GM03348 (cell line): ENCODE measurements at regions not wholly inside any gene's neighbourhood (a gene's known extent, or its start where the extent isn't known, plus 50 kb on each side); places are given as distances from the start of the nearest gene placed in this dataset.

Experiments
- DNase-seq: peaks from one replicate; pipeline ENCODE4 v3.0.0; 2012; ENCODE audit warnings: low spot score

GRCh38 chr1:90134175-90134955 is 139.5 kb downstream of the ZNF326 start:
- no peak for DNase-seq

GRCh38 chr1:90133133-90133532 is 138.2 kb downstream of the ZNF326 start:
- DNase-seq = no peak

DNA sequence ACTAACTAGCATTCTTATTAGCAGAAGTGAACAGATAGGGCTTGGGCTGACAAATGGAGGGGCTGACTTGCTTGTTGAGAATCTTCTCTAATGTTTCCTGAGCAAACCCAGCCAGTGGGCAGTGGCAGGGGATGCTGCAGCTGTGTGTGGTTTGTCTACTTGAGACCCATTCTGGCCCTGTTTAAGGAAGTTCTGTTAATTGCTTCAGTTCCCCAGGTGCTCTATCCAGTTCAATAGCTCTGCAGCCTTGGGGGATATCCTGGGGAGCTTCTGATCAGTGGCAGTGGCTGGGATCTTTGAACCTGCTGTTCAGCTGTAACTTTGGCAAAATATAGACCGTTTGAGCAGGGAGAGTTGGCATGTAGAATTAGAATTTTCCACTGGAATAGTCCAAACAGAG is 137.4 kb downstream of the ZNF326 start:
- DNase-seq = no peak

DNA sequence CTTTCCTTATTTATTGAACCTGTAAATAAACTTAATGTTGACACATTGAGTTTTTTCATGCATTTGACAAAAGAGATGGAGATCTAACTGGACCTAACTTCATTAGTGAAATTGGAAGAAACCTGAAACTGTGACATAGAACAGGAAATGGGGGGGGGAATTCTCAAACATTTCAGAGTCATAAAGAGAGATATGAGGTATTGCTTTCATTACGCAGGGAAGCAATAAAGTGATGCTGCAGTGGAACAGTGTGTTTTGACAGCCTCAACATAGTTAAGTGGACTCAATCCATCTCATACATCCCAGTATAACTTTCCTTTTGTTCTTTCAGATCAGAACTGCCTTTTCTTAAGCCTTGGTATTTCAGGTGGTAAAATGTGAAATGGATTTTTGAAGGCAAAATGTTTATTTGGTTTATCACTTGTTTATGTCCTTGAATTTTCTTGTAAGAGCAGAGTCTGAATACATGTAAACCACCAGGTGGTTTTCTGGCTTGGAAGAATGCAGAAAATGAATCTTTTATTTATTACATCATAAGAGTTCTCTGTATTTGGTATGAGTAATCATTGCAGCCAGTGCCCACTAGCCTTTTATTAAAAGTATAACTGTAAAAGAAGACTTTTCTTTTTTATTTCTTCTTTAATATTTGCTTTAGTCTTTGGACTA is 132.5 kb downstream of the ZNF326 start:
- no peak for DNase-seq

- no peak for DNase-seq
Measured at GRCh38 chr1:90126834-90127233, 131.9 kb downstream of the ZNF326 start.

DNA sequence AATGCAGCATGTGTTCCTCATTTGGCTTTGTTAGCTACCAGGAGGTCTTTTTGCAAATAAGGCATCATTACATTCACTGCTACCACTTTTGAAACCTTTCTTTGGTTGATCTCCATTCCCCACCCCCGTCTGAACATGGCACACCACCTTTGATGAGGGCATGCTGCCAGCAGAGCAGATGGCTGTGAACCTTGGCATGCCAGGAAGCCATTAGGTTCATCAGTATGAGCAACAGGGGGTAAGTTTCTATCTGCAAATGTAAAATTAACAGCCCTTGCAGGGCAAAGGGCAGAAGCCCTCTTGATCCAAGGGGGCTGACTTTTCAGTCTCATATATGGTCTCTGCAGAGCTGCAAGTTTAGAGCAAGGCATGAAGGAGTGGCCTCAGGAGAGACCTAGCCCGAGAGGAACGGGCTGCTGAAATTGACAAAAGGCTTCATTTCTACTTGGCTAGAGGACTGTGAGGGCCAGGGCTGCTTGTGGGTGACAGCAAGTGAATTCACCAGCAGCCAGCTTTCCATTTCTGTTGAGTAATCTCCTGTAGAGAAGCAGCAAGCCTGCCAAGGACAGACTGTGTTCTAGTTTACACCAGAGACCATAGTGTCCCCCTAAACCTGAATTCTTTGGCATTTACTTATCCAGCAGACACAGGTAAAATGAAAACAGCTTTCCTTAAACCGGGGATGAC is 127.9 kb downstream of the ZNF326 start:
- no peak for DNase-seq

- peak; percentile 51 for DNase-seq
Measured at GRCh38 chr1:90114521-90115141, 119.7 kb downstream of the ZNF326 start.

DNA sequence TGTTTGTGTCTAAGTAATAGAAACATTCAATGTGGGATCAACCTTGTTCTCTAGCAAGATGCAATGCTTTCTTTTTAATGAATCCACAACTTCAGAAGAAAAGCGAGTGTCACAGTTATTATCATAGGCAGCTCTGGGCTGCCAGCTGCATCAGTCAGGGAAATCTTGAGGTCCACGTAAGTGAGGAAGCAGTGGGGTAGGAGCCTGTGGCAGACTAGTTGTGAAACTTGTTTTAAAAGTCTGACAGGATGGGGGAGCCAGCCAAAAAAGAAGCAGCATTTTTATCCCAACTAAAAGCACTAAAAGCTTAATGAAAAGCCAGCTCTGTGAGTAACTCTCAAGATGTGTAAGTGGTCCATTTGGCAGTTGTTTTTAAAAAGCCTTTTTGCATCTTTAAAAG is 113.1 kb downstream of the ZNF326 start:
- no peak for DNase-seq

- no peak for DNase-seq
Measured at GRCh38 chr1:90106311-90106710, 111.4 kb downstream of the ZNF326 start.

DNA sequence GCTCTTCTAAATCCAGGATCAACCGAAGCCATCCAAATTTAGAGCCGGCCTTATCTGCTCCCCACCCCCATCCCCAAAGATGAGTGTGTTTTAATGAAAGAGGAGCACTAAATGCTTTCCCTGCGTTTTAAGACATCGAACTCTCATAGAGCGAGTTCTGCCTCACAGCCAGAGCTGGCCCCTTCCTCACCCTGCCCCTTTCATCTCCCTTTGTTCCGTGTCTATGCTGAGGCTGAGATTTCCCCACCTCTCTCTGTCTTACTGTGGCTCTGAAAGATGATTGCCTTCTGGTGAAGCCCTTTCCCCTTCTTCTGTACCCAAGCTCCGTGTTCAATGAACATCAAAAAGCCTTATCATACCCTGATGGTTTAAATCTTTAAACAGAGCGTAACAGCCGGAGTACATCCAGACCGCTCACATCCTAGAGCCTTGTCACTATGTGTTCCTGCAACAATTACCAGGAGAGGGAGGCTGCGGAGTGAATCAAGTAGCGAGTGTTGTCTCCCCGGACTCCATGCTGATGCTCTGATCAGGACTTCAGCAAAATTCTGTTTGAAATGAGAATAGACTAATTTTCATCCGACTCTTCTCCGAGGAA is 110.1 kb downstream of the ZNF326 start:
- no peak for DNase-seq

DNA sequence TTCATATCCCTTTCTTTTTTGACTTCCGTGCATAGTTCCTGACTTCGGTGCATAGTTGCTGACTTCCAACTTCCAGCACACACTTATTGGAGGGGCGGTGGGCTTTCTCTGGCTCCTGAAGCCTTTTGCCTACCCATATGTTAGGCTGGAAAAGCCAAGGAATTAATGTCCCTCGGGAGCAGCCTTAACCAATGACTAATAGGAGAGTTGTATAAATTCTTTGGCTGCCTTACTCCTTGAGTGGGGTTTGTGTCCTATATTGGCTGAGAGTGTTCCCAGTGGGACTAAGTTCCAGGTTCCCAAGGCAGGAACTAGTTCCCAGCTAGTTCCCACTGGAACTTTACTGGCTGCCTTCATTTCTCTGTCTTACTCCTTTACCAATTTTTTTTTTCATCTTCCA is 105.7 kb downstream of the ZNF326 start:
- DNase-seq = peak; percentile 5

DNA sequence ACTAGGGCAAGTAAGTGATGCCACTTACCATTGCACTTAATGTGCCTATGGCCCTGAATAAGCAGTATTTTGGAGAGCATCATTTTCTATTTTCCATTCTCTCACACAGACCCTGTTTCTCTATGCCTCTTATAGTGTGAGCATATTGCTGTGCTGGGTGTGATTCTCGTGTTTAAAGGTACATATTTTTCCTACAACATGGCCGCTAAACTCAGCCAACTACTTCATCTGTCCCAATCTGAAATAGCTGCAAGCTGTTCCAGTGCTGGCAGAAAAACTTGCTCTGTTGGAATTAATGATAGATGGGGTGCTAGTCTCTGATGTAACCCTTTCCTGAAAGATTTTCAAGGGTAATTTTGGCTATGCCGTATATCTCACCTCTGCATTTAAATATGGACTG is 97.5 kb downstream of the ZNF326 start:
- no peak for DNase-seq
